Brain microvascular endothelial cell (primary cell): ENCODE measurements at regions not wholly inside any gene's neighbourhood (a gene's known extent, or its start where the extent isn't known, plus 50 kb on each side); places are given as distances from the start of the nearest gene placed in this dataset.

ENCODE experiments used
- DNase-seq: peaks from one replicate; pipeline ENCODE4 v3.0.0-alpha.2; 2020
- H3K27ac ChIP-seq: fragments of 250-450 bp; sonication (Bioruptor Pico); 2 replicates; pipeline ENCODE4 v1.5.1; 2020; ENCODE audit warnings: mild to moderate bottlenecking, moderate library complexity
- H3K27me3 ChIP-seq: fragments of 250-450 bp; sonication (Bioruptor Pico); replicated peaks from 2 replicates; pipeline ENCODE4 v1.5.1; 2020; ENCODE audit warnings: mild to moderate bottlenecking
- H3K36me3 ChIP-seq: fragments of 250-450 bp; sonication (Bioruptor Pico); replicated peaks from 2 replicates; pipeline ENCODE4 v1.5.1; 2020; ENCODE audit warnings: mild to moderate bottlenecking
- H3K4me3 ChIP-seq: 2 replicates; pipeline ENCODE4 v1.5.1; 2011; ENCODE audit warnings: low read depth, mild to moderate bottlenecking, control low read depth, low read length, moderate library complexity
- in situ Hi-C: cut with HindIII; loops from 2 replicates; pipeline ENCODE4 v1.10.0; 2017; ENCODE audit warnings: low sequenced_read_pairs, low pct_ligation_motif_present
- TF ChIP-seq, protein P1 (sequence below): IDR thresholded peaks from 2 replicates; pipeline ENCODE4 v1.5.1; 2011; ENCODE audit warnings: low read depth, mild to moderate bottlenecking, moderate library complexity, low read length, control low read depth, inconsistent platforms; ENCODE audit errors: missing control alignments

DNA sequence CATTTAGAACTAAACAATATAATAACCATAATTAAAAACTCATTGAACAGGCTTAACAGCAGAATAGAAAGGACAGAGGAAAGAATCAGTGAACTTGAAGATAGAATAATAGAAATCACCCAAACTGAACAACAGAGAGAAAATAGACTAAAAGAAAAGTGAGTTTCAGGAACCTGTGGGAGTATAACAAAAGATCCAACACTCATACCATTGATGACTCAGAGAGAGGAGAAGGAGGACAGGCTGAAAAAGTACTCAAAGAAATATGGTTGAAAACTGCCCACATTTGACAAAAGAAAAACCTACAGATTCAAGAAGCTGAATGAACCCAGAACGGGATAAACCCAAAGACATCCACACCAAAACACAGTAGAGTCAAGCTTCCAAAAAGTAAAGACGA lies 54.2 kb upstream of the FMNL2 start:
- no peak overlapping the region for H3K4me3 ChIP-seq
- no peak overlapping the region for H3K27ac ChIP-seq
- no peaks in the 10 kb centered on the region for H3K36me3 ChIP-seq
- H3K27me3 ChIP-seq: no peaks in the 10 kb centered on the region
- TF ChIP-seq, protein P1, sequence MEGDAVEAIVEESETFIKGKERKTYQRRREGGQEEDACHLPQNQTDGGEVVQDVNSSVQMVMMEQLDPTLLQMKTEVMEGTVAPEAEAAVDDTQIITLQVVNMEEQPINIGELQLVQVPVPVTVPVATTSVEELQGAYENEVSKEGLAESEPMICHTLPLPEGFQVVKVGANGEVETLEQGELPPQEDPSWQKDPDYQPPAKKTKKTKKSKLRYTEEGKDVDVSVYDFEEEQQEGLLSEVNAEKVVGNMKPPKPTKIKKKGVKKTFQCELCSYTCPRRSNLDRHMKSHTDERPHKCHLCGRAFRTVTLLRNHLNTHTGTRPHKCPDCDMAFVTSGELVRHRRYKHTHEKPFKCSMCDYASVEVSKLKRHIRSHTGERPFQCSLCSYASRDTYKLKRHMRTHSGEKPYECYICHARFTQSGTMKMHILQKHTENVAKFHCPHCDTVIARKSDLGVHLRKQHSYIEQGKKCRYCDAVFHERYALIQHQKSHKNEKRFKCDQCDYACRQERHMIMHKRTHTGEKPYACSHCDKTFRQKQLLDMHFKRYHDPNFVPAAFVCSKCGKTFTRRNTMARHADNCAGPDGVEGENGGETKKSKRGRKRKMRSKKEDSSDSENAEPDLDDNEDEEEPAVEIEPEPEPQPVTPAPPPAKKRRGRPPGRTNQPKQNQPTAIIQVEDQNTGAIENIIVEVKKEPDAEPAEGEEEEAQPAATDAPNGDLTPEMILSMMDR: no peak
- no peak for DNase-seq
- in situ Hi-C loops: no loop called here

DNA sequence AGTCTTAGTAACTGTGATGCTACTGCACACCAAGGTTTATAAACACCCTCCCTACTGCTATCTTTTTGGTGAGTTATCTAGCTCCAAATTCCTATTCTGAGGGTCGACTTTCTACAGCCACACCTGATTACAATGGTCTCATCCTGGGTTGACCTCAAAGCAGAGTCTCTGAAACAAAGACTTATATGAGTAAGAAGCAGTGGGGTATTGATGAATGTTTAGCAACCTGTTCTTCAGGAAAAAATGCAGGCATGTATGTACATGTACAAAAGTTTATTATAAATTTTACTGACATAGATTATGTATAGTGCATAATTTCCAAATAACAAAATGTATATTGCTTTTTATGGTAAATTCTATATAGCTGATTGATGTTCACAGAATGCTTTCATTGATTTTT lies 51.6 kb upstream of the FMNL2 start:
- Histone ChIP-seq H3K27ac (no peak overlapping the region), H3K4me3 (no peak overlapping the region), H3K27me3 (no peaks in the 10 kb centered on the region), H3K36me3 (no peaks in the 10 kb centered on the region)
- no peak for DNase-seq
- in situ Hi-C loops: no loop called here
- TF ChIP-seq, protein P1: no peak

DNA sequence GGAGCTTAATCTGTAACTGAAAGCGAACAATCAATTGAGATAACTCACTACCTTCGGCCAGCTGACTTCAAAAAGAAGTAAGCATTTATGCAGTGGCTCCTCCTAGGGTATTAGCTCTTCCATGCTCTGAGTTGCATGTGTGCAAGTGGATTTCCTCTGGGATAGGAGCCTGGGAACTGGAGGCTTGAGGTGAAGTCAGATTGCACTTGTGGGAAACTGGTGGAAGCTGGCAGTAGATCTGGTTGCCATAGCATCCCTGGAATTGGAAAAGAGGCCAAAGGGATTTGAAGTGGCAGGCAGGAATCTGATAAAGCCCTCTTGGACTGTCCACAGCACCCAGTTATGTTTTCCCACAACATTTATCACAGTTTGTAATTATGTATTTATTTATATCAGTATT lies 50.6 kb upstream of the FMNL2 start:
- H3K36me3 ChIP-seq: no peaks in the 10 kb centered on the region
- DNase-seq: no peak
- in situ Hi-C loops: no loop called here

More for the DNA sequence above, 50.6 kb upstream of the FMNL2 start:
- Histone ChIP-seq H3K27me3 (no peaks in the 10 kb centered on the region), H3K27ac (no peak overlapping the region), H3K4me3 (no peak overlapping the region)
- TF ChIP-seq, protein P1: no peak
